ENCODE measurements at regions not wholly inside any gene's neighbourhood (a gene's known extent, or its start where the extent isn't known, plus 50 kb on each side); places are given as distances from the start of the nearest gene placed in this dataset.
"Not testable (repeated sequence)": the region's sequence is repeated elsewhere in the genome, so short reads cannot be mapped to it uniquely, and the experiment has no call there.

DNA sequence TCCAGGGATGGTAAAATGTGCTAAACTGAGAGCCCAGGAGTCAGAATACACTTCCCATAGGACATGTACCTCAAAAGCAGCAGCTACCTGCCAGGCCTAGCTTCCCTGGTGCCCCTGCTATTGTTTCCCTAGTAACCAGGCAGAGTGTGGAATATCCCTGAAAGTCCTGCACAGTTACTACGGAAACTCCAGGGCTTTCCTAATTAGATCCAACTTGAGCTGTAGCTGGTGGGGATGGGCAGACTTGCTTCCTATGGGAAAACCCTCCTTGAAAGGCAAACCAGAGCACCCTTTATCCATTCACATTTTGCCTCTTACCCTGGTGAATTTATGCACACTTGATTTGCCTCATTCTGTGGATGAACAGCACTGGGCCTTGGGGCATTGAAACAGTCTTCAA, 559.9 kb upstream of the PBX1 start:
- Histone ChIP-seq H3K4me1 (ENCODE audit: insufficient read depth, low read length) (no peaks in the 10 kb centered on the region), H3K9me3 (ENCODE audit: insufficient read depth, low read depth, low read length) (no peaks in the 10 kb centered on the region), H3K9ac (ENCODE audit: low read length) (no peak overlapping the region), H3K4me2 (ENCODE audit: low read length) (no peak overlapping the region), H3K27ac (ENCODE audit: low read depth, low read length) (no peak overlapping the region), H3K4me3 (ENCODE audit: insufficient read depth, low read depth, low read length) (no peak overlapping the region), H3K79me2 (ENCODE audit: insufficient read depth, low read length) (no peaks in the 10 kb centered on the region), H4K20me1 (ENCODE audit: insufficient read depth, low read length) (no peaks in the 10 kb centered on the region), H3K36me3 (ENCODE audit: insufficient read depth, low read length) (no peaks in the 10 kb centered on the region), H2AFZ (ENCODE audit: low read depth, low read length) (no peak overlapping the region), H3K27me3 (ENCODE audit: insufficient read depth, low read length) (no peaks in the 10 kb centered on the region)
- Mint-ChIP-seq H3K4me1 (ENCODE audit: low read depth, unreplicated experiment) (no peaks in the 10 kb centered on the region), H3K4me3 (ENCODE audit: unreplicated experiment) (no peak overlapping the region), H3K9me3 (ENCODE audit: unreplicated experiment) (peaks cover 5% of the 10 kb centered on the region), H3K27ac (ENCODE audit: unreplicated experiment) (no peak overlapping the region), H3K27me3 (ENCODE audit: low read depth, unreplicated experiment) (no peaks in the 10 kb centered on the region), H3K36me3 (ENCODE audit: low read depth, unreplicated experiment) (no peaks in the 10 kb centered on the region)
- TF ChIP-seq, protein P1, sequence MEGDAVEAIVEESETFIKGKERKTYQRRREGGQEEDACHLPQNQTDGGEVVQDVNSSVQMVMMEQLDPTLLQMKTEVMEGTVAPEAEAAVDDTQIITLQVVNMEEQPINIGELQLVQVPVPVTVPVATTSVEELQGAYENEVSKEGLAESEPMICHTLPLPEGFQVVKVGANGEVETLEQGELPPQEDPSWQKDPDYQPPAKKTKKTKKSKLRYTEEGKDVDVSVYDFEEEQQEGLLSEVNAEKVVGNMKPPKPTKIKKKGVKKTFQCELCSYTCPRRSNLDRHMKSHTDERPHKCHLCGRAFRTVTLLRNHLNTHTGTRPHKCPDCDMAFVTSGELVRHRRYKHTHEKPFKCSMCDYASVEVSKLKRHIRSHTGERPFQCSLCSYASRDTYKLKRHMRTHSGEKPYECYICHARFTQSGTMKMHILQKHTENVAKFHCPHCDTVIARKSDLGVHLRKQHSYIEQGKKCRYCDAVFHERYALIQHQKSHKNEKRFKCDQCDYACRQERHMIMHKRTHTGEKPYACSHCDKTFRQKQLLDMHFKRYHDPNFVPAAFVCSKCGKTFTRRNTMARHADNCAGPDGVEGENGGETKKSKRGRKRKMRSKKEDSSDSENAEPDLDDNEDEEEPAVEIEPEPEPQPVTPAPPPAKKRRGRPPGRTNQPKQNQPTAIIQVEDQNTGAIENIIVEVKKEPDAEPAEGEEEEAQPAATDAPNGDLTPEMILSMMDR (IDR thresholded peaks at IDR 0.05; ENCODE audit: insufficient read depth, low read depth, low read length): no peak
- no peak for TF ChIP-seq EZH2 (IDR thresholded peaks at IDR 0.05; ENCODE audit: insufficient read depth, low read length)
- DNase-seq (ENCODE audit: low read depth): no peak
- FAIRE-seq: no peak

DNA sequence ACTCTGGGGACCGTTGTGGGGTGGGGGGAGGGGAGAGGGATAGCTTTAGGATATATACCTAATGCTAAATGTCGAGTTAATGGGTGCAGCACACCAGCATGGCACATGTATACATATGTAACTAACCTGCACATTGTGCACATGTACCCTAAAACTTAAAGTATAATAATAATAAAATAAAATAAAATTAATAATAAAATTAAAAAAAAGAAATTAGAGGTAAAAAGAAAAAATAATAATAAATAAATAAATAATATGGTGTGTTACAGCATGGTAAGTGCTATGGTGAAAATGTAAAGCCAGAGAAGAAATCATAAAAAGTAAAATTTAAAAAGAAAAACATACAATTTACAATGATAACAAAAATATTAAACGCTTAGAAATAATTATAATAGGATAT, 552.8 kb upstream of the PBX1 start:
- H3K9me3 Mint-ChIP-seq (ENCODE audit: unreplicated experiment); H4K20me1 ChIP-seq (ENCODE audit: insufficient read depth, low read length); H3K4me1 Mint-ChIP-seq (ENCODE audit: low read depth, unreplicated experiment); H3K4me3 Mint-ChIP-seq (ENCODE audit: unreplicated experiment); H3K27me3 Mint-ChIP-seq (ENCODE audit: low read depth, unreplicated experiment); H3K27me3 ChIP-seq (ENCODE audit: insufficient read depth, low read length); H3K27ac ChIP-seq (ENCODE audit: low read depth, low read length); H3K4me3 ChIP-seq (ENCODE audit: insufficient read depth, low read depth, low read length); FAIRE-seq; DNase-seq (ENCODE audit: low read depth); H3K9ac ChIP-seq (ENCODE audit: low read length); H3K36me3 Mint-ChIP-seq (ENCODE audit: low read depth, unreplicated experiment); H3K9me3 ChIP-seq (ENCODE audit: insufficient read depth, low read depth, low read length); H3K36me3 ChIP-seq (ENCODE audit: insufficient read depth, low read length); H3K4me1 ChIP-seq (ENCODE audit: insufficient read depth, low read length); H3K79me2 ChIP-seq (ENCODE audit: insufficient read depth, low read length); H2AFZ ChIP-seq (ENCODE audit: low read depth, low read length); H3K4me2 ChIP-seq (ENCODE audit: low read length); H3K27ac Mint-ChIP-seq (ENCODE audit: unreplicated experiment): not testable (repeated sequence)

GRCh38 chr1:164006621-164007020, 552.4 kb upstream of the PBX1 start:
- H3K79me2 ChIP-seq (ENCODE audit: insufficient read depth, low read length): no peaks in the 10 kb centered on the region
- no peak for FAIRE-seq
- Mint-ChIP-seq H3K27me3 (ENCODE audit: low read depth, unreplicated experiment) (no peaks in the 10 kb centered on the region), H3K4me1 (ENCODE audit: low read depth, unreplicated experiment) (no peaks in the 10 kb centered on the region), H3K36me3 (ENCODE audit: low read depth, unreplicated experiment) (no peaks in the 10 kb centered on the region), H3K27ac (ENCODE audit: unreplicated experiment) (no peak overlapping the region), H3K4me3 (ENCODE audit: unreplicated experiment) (no peak overlapping the region), H3K9me3 (ENCODE audit: unreplicated experiment) (peaks cover 7% of the 10 kb centered on the region)
- no peaks in the 10 kb centered on the region for H4K20me1 ChIP-seq (ENCODE audit: insufficient read depth, low read length)
- no peaks in the 10 kb centered on the region for H3K36me3 ChIP-seq (ENCODE audit: insufficient read depth, low read length)
- no peaks in the 10 kb centered on the region for H3K4me1 ChIP-seq (ENCODE audit: insufficient read depth, low read length)
- TF ChIP-seq EZH2 (IDR thresholded peaks at IDR 0.05; ENCODE audit: insufficient read depth, low read length): no peak
- H3K27ac ChIP-seq (ENCODE audit: low read depth, low read length): no peak overlapping the region
- no peak for DNase-seq (ENCODE audit: low read depth)
- no peak overlapping the region for H3K4me2 ChIP-seq (ENCODE audit: low read length)
- H3K4me3 ChIP-seq (ENCODE audit: insufficient read depth, low read depth, low read length): no peak overlapping the region
- no peaks in the 10 kb centered on the region for H3K27me3 ChIP-seq (ENCODE audit: insufficient read depth, low read length)
- no peak overlapping the region for H3K9ac ChIP-seq (ENCODE audit: low read length)
- no peak overlapping the region for H2AFZ ChIP-seq (ENCODE audit: low read depth, low read length)
- H3K9me3 ChIP-seq (ENCODE audit: insufficient read depth, low read depth, low read length): no peaks in the 10 kb centered on the region

DNA sequence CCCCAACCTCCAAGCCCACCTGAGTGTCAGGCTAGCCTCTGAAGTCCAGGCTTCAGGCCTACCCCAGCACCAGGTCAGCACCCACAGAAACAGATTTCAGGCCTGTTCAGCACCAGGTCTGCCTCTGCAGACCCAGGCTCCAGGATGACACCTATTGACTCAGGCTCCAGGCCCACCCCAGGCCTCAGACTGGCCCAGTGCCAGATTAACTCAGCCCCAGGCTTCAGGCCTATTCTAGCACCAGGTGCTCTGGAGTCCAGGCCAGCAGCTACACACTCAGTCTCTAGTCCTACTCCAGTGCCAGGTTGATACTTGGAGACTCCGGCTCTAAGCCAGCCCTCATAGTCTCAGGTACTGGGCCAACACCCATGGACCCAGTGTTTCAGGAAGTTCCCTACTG, 541.7 kb upstream of the PBX1 start:
- FAIRE-seq: no peak
- DNase-seq (ENCODE audit: low read depth): no peak
- no peak overlapping the region for H3K4me3 ChIP-seq (ENCODE audit: insufficient read depth, low read depth, low read length)
- Mint-ChIP-seq H3K27ac (ENCODE audit: unreplicated experiment) (no peak overlapping the region), H3K36me3 (ENCODE audit: low read depth, unreplicated experiment) (no peaks in the 10 kb centered on the region), H3K4me3 (ENCODE audit: unreplicated experiment) (no peak overlapping the region), H3K4me1 (ENCODE audit: low read depth, unreplicated experiment) (no peaks in the 10 kb centered on the region), H3K27me3 (ENCODE audit: low read depth, unreplicated experiment) (no peaks in the 10 kb centered on the region), H3K9me3 (ENCODE audit: unreplicated experiment) (peaks cover 4% of the 10 kb centered on the region)
- no peaks in the 10 kb centered on the region for H3K79me2 ChIP-seq (ENCODE audit: insufficient read depth, low read length)
- H3K27ac ChIP-seq (ENCODE audit: low read depth, low read length): no peak overlapping the region
- no peaks in the 10 kb centered on the region for H3K27me3 ChIP-seq (ENCODE audit: insufficient read depth, low read length)
- H3K9ac ChIP-seq (ENCODE audit: low read length): no peak overlapping the region
- no peaks in the 10 kb centered on the region for H4K20me1 ChIP-seq (ENCODE audit: insufficient read depth, low read length)
- no peaks in the 10 kb centered on the region for H3K36me3 ChIP-seq (ENCODE audit: insufficient read depth, low read length)
- no peak overlapping the region for H2AFZ ChIP-seq (ENCODE audit: low read depth, low read length)
- no peaks in the 10 kb centered on the region for H3K9me3 ChIP-seq (ENCODE audit: insufficient read depth, low read depth, low read length)
- H3K4me1 ChIP-seq (ENCODE audit: insufficient read depth, low read length): no peaks in the 10 kb centered on the region
- no peak overlapping the region for H3K4me2 ChIP-seq (ENCODE audit: low read length)
- TF ChIP-seq, protein P1 (IDR thresholded peaks at IDR 0.05; ENCODE audit: insufficient read depth, low read depth, low read length): no peak
- TF ChIP-seq EZH2 (IDR thresholded peaks at IDR 0.05; ENCODE audit: insufficient read depth, low read length): no peak

Data from astrocyte (in vitro differentiated cells and primary cell).